Vagina (tissue), 2 donors: ENCODE measurements at regions not wholly inside any gene's neighbourhood (a gene's known extent, or its start where the extent isn't known, plus 50 kb on each side); places are given as distances from the start of the nearest gene placed in this dataset.

Source experiments
- CTCF ChIP-seq, 3 experiments: fragments of 450-650 bp in 2 of 3; fragments of 200-600 bp in 1 of 3; sonication (generic) in 1 of 3; IDR thresholded peaks; one replicate each; pipeline ENCODE4 v1.5.1; 2017 to 2019; ENCODE audit warnings: antibody characterized with exemption in 3 of 3, mild to moderate bottlenecking in 2 of 3, moderate library complexity in 2 of 3
- POLR2A ChIP-seq, 2 donors: fragments of 450-650 bp; IDR thresholded peaks; one replicate each; pipeline ENCODE4 v1.6.1; 2017; ENCODE audit warnings: antibody characterized with exemption in 2 of 2, mild to moderate bottlenecking in 2 of 2, moderate library complexity in 2 of 2

- TF ChIP-seq CTCF (IDR thresholded peaks at IDR 0.05) = no peak
- TF ChIP-seq POLR2A (IDR thresholded peaks at IDR 0.05) = no peak
These were observed 229.1 kb upstream of the MKLN1 start for GRCh38 chr7:131098527-131098926.
